ENCODE measurements at regions not wholly inside any gene's neighbourhood (a gene's known extent, or its start where the extent isn't known, plus 50 kb on each side); places are given as distances from the start of the nearest gene placed in this dataset.
"Not testable (repeated sequence)": the region's sequence is repeated elsewhere in the genome, so short reads cannot be mapped to it uniquely, and the experiment has no call there.

- no peak for DNase-seq (ENCODE audit: low read depth)
Measured at GRCh38 chr11:96508861-96509260, 119.0 kb downstream of the JRKL start.

GRCh38 chr11:96520939-96521338 is 131.1 kb downstream of the JRKL start:
- no peak for DNase-seq (ENCODE audit: low read depth)

GRCh38 chr11:96523656-96524055 is 133.8 kb downstream of the JRKL start:
- DNase-seq (ENCODE audit: low read depth): peak; percentile 19

GRCh38 chr11:96524475-96524874 is 134.7 kb downstream of the JRKL start:
- no peak for DNase-seq (ENCODE audit: low read depth)

- no peak for DNase-seq (ENCODE audit: low read depth)
Measured at GRCh38 chr11:96530473-96530872, 140.7 kb downstream of the JRKL start.

- DNase-seq (ENCODE audit: low read depth): no peak
Measured at GRCh38 chr11:96538104-96538503, 148.3 kb downstream of the JRKL start.

- DNase-seq (ENCODE audit: low read depth): no peak
Measured at GRCh38 chr11:96538622-96539021, 148.8 kb downstream of the JRKL start.

- DNase-seq (ENCODE audit: low read depth): no peak
Measured at GRCh38 chr11:96540875-96541274, 151.1 kb downstream of the JRKL start.

GRCh38 chr11:96543177-96543576 is 153.4 kb downstream of the JRKL start:
- DNase-seq (ENCODE audit: low read depth): no peak

- DNase-seq (ENCODE audit: low read depth): not testable (repeated sequence)
Measured at GRCh38 chr11:96545192-96545591, 155.4 kb downstream of the JRKL start.

- DNase-seq (ENCODE audit: low read depth): no peak
Measured at GRCh38 chr11:96551136-96551535, 161.3 kb downstream of the JRKL start.

- no peak for DNase-seq (ENCODE audit: low read depth)
Measured at GRCh38 chr11:96554236-96554820, 164.5 kb downstream of the JRKL start.

GRCh38 chr11:96555826-96556225 is 166.0 kb downstream of the JRKL start:
- DNase-seq (ENCODE audit: low read depth): not testable (repeated sequence)

- DNase-seq (ENCODE audit: low read depth): not testable (repeated sequence)
Measured at GRCh38 chr11:96560727-96561126, 170.9 kb downstream of the JRKL start.

- DNase-seq (ENCODE audit: low read depth): no peak
Measured at GRCh38 chr11:96567176-96567575, 177.4 kb downstream of the JRKL start.

- no peak for DNase-seq (ENCODE audit: low read depth)
Measured at GRCh38 chr11:96567667-96568066, 177.9 kb downstream of the JRKL start.

GRCh38 chr11:96576383-96576782 is 186.6 kb downstream of the JRKL start:
- no peak for DNase-seq (ENCODE audit: low read depth)

- no peak for DNase-seq (ENCODE audit: low read depth)
Measured at GRCh38 chr11:96578379-96578778, 188.6 kb downstream of the JRKL start.

GRCh38 chr11:96579656-96580055 is 189.8 kb downstream of the JRKL start:
- no peak for DNase-seq (ENCODE audit: low read depth)

- DNase-seq (ENCODE audit: low read depth): no peak
Measured at GRCh38 chr11:96580476-96581040, 190.7 kb downstream of the JRKL start.

- DNase-seq (ENCODE audit: low read depth): not testable (repeated sequence)
Measured at GRCh38 chr11:96585944-96586880, 196.4 kb downstream of the JRKL start.

- not testable (repeated sequence) for DNase-seq (ENCODE audit: low read depth)
Measured at GRCh38 chr11:96588793-96589192, 199.0 kb downstream of the JRKL start.

GRCh38 chr11:96595011-96595410 is 205.2 kb downstream of the JRKL start:
- no peak for DNase-seq (ENCODE audit: low read depth)
